H1 (cell line): ENCODE measurements at regions not wholly inside any gene's neighbourhood (a gene's known extent, or its start where the extent isn't known, plus 50 kb on each side); places are given as distances from the start of the nearest gene placed in this dataset.

Experiments used
- CTCF ChIA-PET: fragments of 300-600 bp; sonication (Branson Sonifier 250); formaldehyde crosslinking; loops from one replicate; lab custom pipeline; 2021; ENCODE audit not compliant: partially characterized antibody; lab: Charles Lee
- POLR2A ChIA-PET: fragments of 300-600 bp; sonication (Branson Sonifier 250); formaldehyde crosslinking; loops from one replicate; lab custom pipeline; 2021; ENCODE audit warnings: inconsistent platforms; ENCODE audit not compliant: partially characterized antibody; lab: Charles Lee
- DNase-seq, 2 experiments: peaks; one replicate each; pipeline versions ENCODE4 v3.0.0 to v3.0.0-alpha.2; 2010 to 2022; ENCODE audit warnings: low spot score in 2 of 2, low read depth in 1 of 2, mixed read lengths in 1 of 2
- FAIRE-seq: peaks from 2 replicates; lab custom pipeline; 2011; peaks lifted over from hg19 to GRCh38; lab: Jason Lieb, UNC
- H2AFZ ChIP-seq: 2 replicates; pipeline ENCODE4 v1.8.1; 2012; ENCODE audit warnings: low read length, inconsistent platforms
- H2AK5ac ChIP-seq: 2 replicates; pipeline ENCODE4 v1.6.1; 2013; ENCODE audit warnings: low read depth, low read length
- H2BK120ac ChIP-seq: replicated peaks from 2 replicates; pipeline ENCODE3; 2013; ENCODE audit warnings: low read depth, low read length, inconsistent platforms
- H2BK12ac ChIP-seq: 2 replicates; pipeline ENCODE4 v1.6.1; 2013; ENCODE audit warnings: low read depth, low read length
- H2BK15ac ChIP-seq: 2 replicates; pipeline ENCODE4 v1.6.1; 2013; ENCODE audit warnings: low read length
- H2BK20ac ChIP-seq: 2 replicates; pipeline ENCODE4 v1.6.1; 2013; ENCODE audit warnings: low read length
- H2BK5ac ChIP-seq: 2 replicates; pipeline ENCODE4 v1.6.1; 2013; ENCODE audit warnings: low read depth, low read length
- H3K14ac ChIP-seq: 2 replicates; pipeline ENCODE4 v1.6.1; 2013; ENCODE audit warnings: inconsistent platforms; ENCODE audit not compliant: insufficient read length
- H3K18ac ChIP-seq: 2 replicates; pipeline ENCODE4 v1.6.1; 2013; ENCODE audit warnings: low read length; ENCODE audit errors: extremely low read depth
- H3K23ac ChIP-seq: 2 replicates; pipeline ENCODE4 v1.6.1; 2013; ENCODE audit warnings: inconsistent platforms; ENCODE audit not compliant: insufficient read length
- H3K23me2 ChIP-seq: 2 replicates; pipeline ENCODE4 v1.6.1; 2013; ENCODE audit warnings: low read depth, low read length
- H3K27ac ChIP-seq: 2 replicates; pipeline ENCODE4 v1.6.1; 2011; ENCODE audit warnings: low read depth, low read length, inconsistent platforms
- H3K27me3 ChIP-seq, 4 experiments: replicated peaks in 1 of 4; 1 replicate in 1 of 4; 2 replicates in 3 of 4; pipeline versions ENCODE4 v1.6.1 to v1.8.1; 2011 to 2013; ENCODE audit warnings: low read length in 3 of 4, mild to moderate bottlenecking in 3 of 4, inconsistent platforms in 2 of 4, mixed read lengths in 2 of 4, moderate library complexity in 1 of 4; ENCODE audit not compliant: control insufficient read depth in 3 of 4, insufficient read depth in 3 of 4; ENCODE audit errors: extremely low read depth in 1 of 4
- H3K36me3 ChIP-seq, 4 experiments: 2 replicates each; pipeline versions ENCODE4 v1.6.1 to v1.8.1; 2011 to 2013; ENCODE audit warnings: mild to moderate bottlenecking in 4 of 4, low read length in 3 of 4, moderate library complexity in 2 of 4, control low read depth in 1 of 4, inconsistent platforms in 1 of 4; ENCODE audit not compliant: insufficient read depth in 4 of 4, control insufficient read depth in 2 of 4
- H3K4ac ChIP-seq: replicated peaks from 2 replicates; pipeline ENCODE3; 2013; ENCODE audit warnings: low read length, low read depth, mixed read lengths, inconsistent platforms; ENCODE audit not compliant: insufficient read length
- H3K4me1 ChIP-seq, 4 experiments: replicated peaks in 1 of 4; 1 replicate in 1 of 4; 2 replicates in 3 of 4; pipeline versions ENCODE4 v1.6.1 to v1.8.1; 2011 to 2013; ENCODE audit warnings: low read length in 3 of 4, inconsistent platforms in 2 of 4, mixed read lengths in 1 of 4; ENCODE audit not compliant: insufficient read depth in 4 of 4, control insufficient read depth in 3 of 4
- H3K4me2 ChIP-seq, 2 experiments: 2 replicates each; pipeline versions ENCODE4 v1.6.1 to v1.8.1; 2011 to 2013; ENCODE audit warnings: low read depth in 2 of 2, low read length in 2 of 2, control low read depth in 1 of 2, inconsistent platforms in 1 of 2, mild to moderate bottlenecking in 1 of 2; ENCODE audit not compliant: insufficient read depth in 1 of 2
- H3K4me3 ChIP-seq, 4 experiments: fragments of 200-600, 300-600 bp in 1 of 4; sonication (generic), shearing (Covaris generic), sonication (Bioruptor Twin) in 1 of 4; 2 replicates each; pipeline versions ENCODE4 v1.5.1 to v1.8.1; 2011 to 2016; ENCODE audit warnings: low read length in 4 of 4, low read depth in 3 of 4, control low read depth in 2 of 4, inconsistent platforms in 2 of 4, mild to moderate bottlenecking in 2 of 4, mixed read lengths in 1 of 4, moderate library complexity in 1 of 4; ENCODE audit not compliant: insufficient read depth in 2 of 4; ENCODE audit errors: extremely low read depth in 1 of 4
- H3K56ac ChIP-seq: replicated peaks from 2 replicates; pipeline ENCODE3; 2013; ENCODE audit warnings: low read depth, mild to moderate bottlenecking, mixed read lengths, low read length, inconsistent platforms; ENCODE audit not compliant: insufficient read length
- H3K79me1 ChIP-seq: 2 replicates; pipeline ENCODE4 v1.6.1; 2013; ENCODE audit warnings: low read depth, low read length, control low read depth
- H3K79me2 ChIP-seq, 2 experiments: 2 replicates each; pipeline versions ENCODE4 v1.6.1 to v1.8.1; 2012 to 2013; ENCODE audit warnings: low read length in 2 of 2, mild to moderate bottlenecking in 2 of 2, inconsistent platforms in 1 of 2; ENCODE audit not compliant: insufficient read depth in 2 of 2, control insufficient read depth in 1 of 2
- H3K9ac ChIP-seq, 4 experiments: replicated peaks in 1 of 4; 1 replicate in 1 of 4; 2 replicates in 3 of 4; pipeline versions ENCODE4 v1.6.1 to v1.8.1; 2011 to 2013; ENCODE audit warnings: low read depth in 3 of 4, low read length in 3 of 4, control low read depth in 2 of 4, mild to moderate bottlenecking in 2 of 4, moderate library complexity in 2 of 4, inconsistent platforms in 1 of 4; ENCODE audit errors: extremely low read depth in 1 of 4
- H3K9me3 ChIP-seq, 2 experiments: 2 replicates each; pipeline versions ENCODE4 v1.6.1 to v1.8.1; 2012 to 2013; ENCODE audit warnings: mild to moderate bottlenecking in 2 of 2, moderate library complexity in 2 of 2, control low read depth in 1 of 2, inconsistent platforms in 1 of 2, low read depth in 1 of 2, low read length in 1 of 2, mixed read lengths in 1 of 2; ENCODE audit not compliant: insufficient read depth in 2 of 2
- H4K20me1 ChIP-seq, 2 experiments: replicated peaks in 1 of 2; 2 replicates each; pipeline versions ENCODE3 to v1.8.1; 2011 to 2013; ENCODE audit warnings: inconsistent platforms in 2 of 2, low read length in 2 of 2, mild to moderate bottlenecking in 1 of 2; ENCODE audit not compliant: insufficient read depth in 2 of 2, control insufficient read depth in 1 of 2
- H4K5ac ChIP-seq: 2 replicates; pipeline ENCODE4 v1.6.1; 2013; ENCODE audit warnings: low read length, low read depth, mixed read lengths, inconsistent platforms; ENCODE audit not compliant: insufficient read length
- H4K8ac ChIP-seq: 2 replicates; pipeline ENCODE4 v1.8.0; 2013; ENCODE audit warnings: mild to moderate bottlenecking, moderate library complexity, low read length, inconsistent platforms; ENCODE audit not compliant: insufficient read depth; ENCODE audit errors: extremely low read depth
- H4K91ac ChIP-seq: replicated peaks from 2 replicates; pipeline ENCODE3; 2013; ENCODE audit warnings: low read length, mixed read lengths, inconsistent platforms; ENCODE audit not compliant: insufficient read length
- BACH1 ChIP-seq: IDR thresholded peaks from 2 replicates; pipeline ENCODE4 v1.6.1; 2012; ENCODE audit warnings: low read length, improper control_type of control experiment
- EP300 ChIP-seq, 2 experiments: IDR thresholded peaks; 1 replicate in 1 of 2; 2 replicates in 1 of 2; pipeline ENCODE4 v1.6.1; 2011 to 2012; ENCODE audit warnings: low read depth in 2 of 2, low read length in 2 of 2, mild to moderate bottlenecking in 2 of 2, borderline replicate concordance in 1 of 2, inconsistent platforms in 1 of 2, moderate library complexity in 1 of 2
- GTF2F1 ChIP-seq: IDR thresholded peaks from 2 replicates; pipeline ENCODE4 v1.6.1; 2012; ENCODE audit warnings: low read depth, low read length, improper control_type of control experiment, borderline replicate concordance
- HDAC2 ChIP-seq, 2 experiments: fragments of 300-600 bp in 1 of 2; sonication (generic) in 1 of 2; IDR thresholded peaks; 2 replicates each; pipeline ENCODE4 v1.6.1; 2011 to 2012; ENCODE audit warnings: low read depth in 2 of 2, low read length in 2 of 2, mild to moderate bottlenecking in 2 of 2, moderate library complexity in 2 of 2, borderline replicate concordance in 1 of 2, inconsistent platforms in 1 of 2
- POLR2AphosphoS5 ChIP-seq: IDR thresholded peaks from 2 replicates; pipeline ENCODE4 v1.6.1; 2011; ENCODE audit warnings: low read depth, low read length
- POU5F1 ChIP-seq: IDR thresholded peaks from 2 replicates; pipeline ENCODE4 v1.6.1; 2011; ENCODE audit warnings: low read depth, mild to moderate bottlenecking, low read length, moderate library complexity
- RFX5 ChIP-seq: IDR thresholded peaks from 2 replicates; pipeline ENCODE4 v1.6.1; 2011; ENCODE audit warnings: low read depth, low read length, improper control_type of control experiment, borderline replicate concordance
- RXRA ChIP-seq: IDR thresholded peaks from 2 replicates; pipeline ENCODE4 v1.6.1; 2011; ENCODE audit warnings: low read depth, mild to moderate bottlenecking, low read length, moderate library complexity; ENCODE audit not compliant: insufficient read depth
- SIX5 ChIP-seq: IDR thresholded peaks from 2 replicates; pipeline ENCODE4 v1.6.1; 2011; ENCODE audit warnings: mild to moderate bottlenecking, low read depth, low read length
- ZNF274 ChIP-seq: IDR thresholded peaks from 2 replicates; pipeline ENCODE4 v1.7.0; 2012; ENCODE audit warnings: low read length, borderline replicate concordance; ENCODE audit errors: extremely low read depth
- WGBS, 2 experiments: shearing (Covaris generic) in 1 of 2; methylation state at CpG; one replicate each; pipeline versions ENCODE4 v1.1.6 to v1.1.7; 2013 to 2015; ENCODE audit warnings: low lambda C conversion rate in 2 of 2, mixed read lengths in 2 of 2, inconsistent platforms in 1 of 2, low coverage in 1 of 2, missing lambda C conversion rate in 1 of 2; ENCODE audit not compliant: insufficient replicate concordance in 2 of 2, insufficient coverage in 1 of 2, insufficient read length in 1 of 2; ENCODE audit errors: extremely low coverage in 1 of 2, missing lambda C conversion rate in 1 of 2; 5-methylcytosine and 5-hydroxymethylcytosine counted together
- TF ChIP-seq, protein P1 (sequence below): IDR thresholded peaks from 2 replicates; pipeline ENCODE4 v1.6.1; 2012; ENCODE audit warnings: inconsistent platforms
- TF ChIP-seq, protein P2 (sequence below): IDR thresholded peaks from 2 replicates; pipeline ENCODE4 v1.6.1; 2012; ENCODE audit warnings: low read length, inconsistent platforms

DNA sequence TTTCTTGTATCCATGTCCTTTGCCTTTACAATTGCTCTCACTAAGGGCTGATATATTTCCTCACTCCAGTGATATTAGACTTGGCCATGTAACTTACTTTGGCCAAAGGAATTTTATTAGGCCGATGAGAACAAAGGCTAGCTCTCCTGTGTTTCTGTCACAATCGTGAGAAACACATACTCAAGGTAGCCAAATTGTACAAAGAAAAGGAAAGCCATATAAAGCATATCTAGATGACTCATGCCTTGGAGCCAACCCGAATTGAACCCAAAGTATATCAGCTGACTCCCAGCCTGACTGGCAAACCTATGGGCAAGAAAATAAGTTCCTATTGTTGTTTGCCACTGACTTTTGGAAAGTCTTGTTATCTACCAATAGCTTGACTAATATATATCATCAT lies 371.7 kb upstream of the LRRC7 start:
- Histone ChIP-seq H3K4ac (no peak overlapping the region), H2BK20ac (no peak overlapping the region), H3K4me3 (no peak overlapping the region), H2BK15ac (no peak overlapping the region), H3K79me1 (no peaks in the 10 kb centered on the region), H2AK5ac (no peak overlapping the region), H4K8ac (no peak overlapping the region), H3K56ac (no peak overlapping the region), H3K9me3 (no peaks in the 10 kb centered on the region), H2BK120ac (no peak overlapping the region), H4K20me1 (no peaks in the 10 kb centered on the region), H3K4me1 (no peaks in the 10 kb centered on the region), H2BK5ac (no peak overlapping the region), H3K27me3 (peaks cover 0 to 1% (median 0%) of the 10 kb centered on the region in 4 experiments; a peak in 1 of 7 replicates), H3K14ac (no peak overlapping the region), H3K23me2 (no peaks in the 10 kb centered on the region), H3K4me2 (no peak overlapping the region), H4K91ac (no peak overlapping the region), H3K27ac (no peak overlapping the region), H2AFZ (no peak overlapping the region), H3K36me3 (no peaks in the 10 kb centered on the region), H3K9ac (no peak overlapping the region), H4K5ac (no peak overlapping the region), H3K23ac (no peak overlapping the region), H2BK12ac (no peak overlapping the region), H3K18ac (no peak overlapping the region), H3K79me2 (no peaks in the 10 kb centered on the region)
- ChIA-PET POLR2A (no interaction called here), CTCF (interaction anchor here (0.6 kb wide), 1 partner anchor 1848 kb away, joined by 3 read pairs; no protein-coding TSS in a partner anchor)
- DNase-seq = no peak
- FAIRE-seq = no peak
- WGBS, 2 experiments = 89% methylated on average over 3 of the region's 3 CpGs; no CpG with 5 or more reads in 1 of the 2 experiments
- no peak for TF ChIP-seq ZNF274
- TF ChIP-seq EP300 (IDR thresholded peaks at IDR 0.05; ENCODE audit: borderline replicate concordance in 1 of 2, low read depth in 2 of 2, low read length in 2 of 2) = no peak
- no peak for TF ChIP-seq SIX5
- no peak for TF ChIP-seq RXRA
- TF ChIP-seq POLR2AphosphoS5 = no peak
- TF ChIP-seq, protein P1, sequence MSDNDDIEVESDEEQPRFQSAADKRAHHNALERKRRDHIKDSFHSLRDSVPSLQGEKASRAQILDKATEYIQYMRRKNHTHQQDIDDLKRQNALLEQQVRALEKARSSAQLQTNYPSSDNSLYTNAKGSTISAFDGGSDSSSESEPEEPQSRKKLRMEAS = no peak
- no peak for TF ChIP-seq RFX5
- TF ChIP-seq BACH1 = no peak
- TF ChIP-seq POU5F1 = no peak
- TF ChIP-seq GTF2F1 = no peak
- TF ChIP-seq HDAC2 (IDR thresholded peaks at IDR 0.05; ENCODE audit: borderline replicate concordance in 1 of 2, low read depth in 2 of 2, low read length in 2 of 2) = no peak
- TF ChIP-seq, protein P2, sequence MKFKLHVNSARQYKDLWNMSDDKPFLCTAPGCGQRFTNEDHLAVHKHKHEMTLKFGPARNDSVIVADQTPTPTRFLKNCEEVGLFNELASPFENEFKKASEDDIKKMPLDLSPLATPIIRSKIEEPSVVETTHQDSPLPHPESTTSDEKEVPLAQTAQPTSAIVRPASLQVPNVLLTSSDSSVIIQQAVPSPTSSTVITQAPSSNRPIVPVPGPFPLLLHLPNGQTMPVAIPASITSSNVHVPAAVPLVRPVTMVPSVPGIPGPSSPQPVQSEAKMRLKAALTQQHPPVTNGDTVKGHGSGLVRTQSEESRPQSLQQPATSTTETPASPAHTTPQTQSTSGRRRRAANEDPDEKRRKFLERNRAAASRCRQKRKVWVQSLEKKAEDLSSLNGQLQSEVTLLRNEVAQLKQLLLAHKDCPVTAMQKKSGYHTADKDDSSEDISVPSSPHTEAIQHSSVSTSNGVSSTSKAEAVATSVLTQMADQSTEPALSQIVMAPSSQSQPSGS = no peak
